GM23338 (cell line): ENCODE measurements at regions not wholly inside any gene's neighbourhood (a gene's known extent, or its start where the extent isn't known, plus 50 kb on each side); places are given as distances from the start of the nearest gene placed in this dataset.

ENCODE experiments used
- CREB1 ChIP-seq: fragments of 250-450 bp; sonication (Bioruptor Pico); IDR thresholded peaks from 2 replicates; pipeline ENCODE4 v1.5.0; 2020; ENCODE audit warnings: low read depth, mild to moderate bottlenecking, moderate library complexity
- CTCF ChIP-seq, 2 experiments: fragments of 200-600 bp in 1 of 2; sonication (generic) in 1 of 2; conservative IDR thresholded peaks; 2 replicates each; pipeline versions ENCODE4 v1.5.1 to v1.6.1; 2016 to 2017; ENCODE audit warnings: antibody characterized with exemption in 2 of 2, low read depth in 2 of 2, mild to moderate bottlenecking in 2 of 2, moderate library complexity in 1 of 2
- ETS1 ChIP-seq: IDR thresholded peaks from 2 replicates; pipeline ENCODE4 v1.6.1; 2016; ENCODE audit warnings: antibody characterized with exemption
- EZH2 ChIP-seq: fragments of 200-600 bp; sonication (generic); IDR thresholded peaks from one replicate; pipeline ENCODE4 v1.8.0; 2017; ENCODE audit warnings: antibody characterized with exemption, mild to moderate bottlenecking, low read depth; ENCODE audit not compliant: unreplicated experiment
- EZH2phosphoT487 ChIP-seq: fragments of 200-600 bp; sonication (generic); IDR thresholded peaks from one replicate; pipeline ENCODE4 v1.8.1; 2018; ENCODE audit warnings: antibody characterized with exemption; ENCODE audit not compliant: unreplicated experiment
- JUNB ChIP-seq: IDR thresholded peaks from one replicate; pipeline ENCODE4 v1.6.1; 2016; ENCODE audit warnings: antibody characterized with exemption; ENCODE audit not compliant: unreplicated experiment
- POLR2AphosphoS5 ChIP-seq: IDR thresholded peaks from 2 replicates; pipeline ENCODE4 v1.6.1; 2016; ENCODE audit warnings: antibody characterized with exemption, low read depth
- REST ChIP-seq: IDR thresholded peaks from one replicate; pipeline ENCODE4 v1.6.1; 2018; ENCODE audit warnings: antibody characterized with exemption; ENCODE audit not compliant: unreplicated experiment
- ZNF114 ChIP-seq: fragments of 250-450 bp; sonication (Bioruptor Pico); IDR thresholded peaks from 2 replicates; pipeline ENCODE4 v1.5.0; 2020; ENCODE audit warnings: mild to moderate bottlenecking, moderate library complexity

GRCh38 chr1:99533909-99534637 is 111.8 kb upstream of the PALMD start:
- no peak for TF ChIP-seq CTCF (conservative IDR thresholded peaks at IDR 0.05; ENCODE audit: low read depth in 2 of 2)
- TF ChIP-seq EZH2: no peak
- no peak for TF ChIP-seq POLR2AphosphoS5
- TF ChIP-seq REST: no peak
- no peak for TF ChIP-seq EZH2phosphoT487
- TF ChIP-seq ZNF114 (CRISPR knock-in tag): no peak
- TF ChIP-seq JUNB: no peak
- no peak for TF ChIP-seq ETS1
- TF ChIP-seq CREB1 (CRISPR knock-in tag): no peak
